Mesendoderm (in vitro differentiated cells): ENCODE measurements at regions not wholly inside any gene's neighbourhood (a gene's known extent, or its start where the extent isn't known, plus 50 kb on each side); places are given as distances from the start of the nearest gene placed in this dataset.

Source experiments
- DNase-seq: peaks from one replicate; pipeline ENCODE4 v3.0.0; 2013
- H2AK5ac ChIP-seq: 2 replicates; pipeline ENCODE4 v1.6.1; 2013; ENCODE audit warnings: low read length, inconsistent platforms
- H2BK120ac ChIP-seq: 2 replicates; pipeline ENCODE4 v1.6.1; 2013; ENCODE audit warnings: low read depth, mild to moderate bottlenecking, low read length, moderate library complexity, mixed read lengths
- H2BK15ac ChIP-seq: replicated peaks from 2 replicates; pipeline ENCODE4 v1.6.1; 2013; ENCODE audit warnings: low read depth, mild to moderate bottlenecking, moderate library complexity
- H2BK5ac ChIP-seq: 2 replicates; pipeline ENCODE4 v1.6.1; 2013; ENCODE audit warnings: low read length, inconsistent platforms
- H3K18ac ChIP-seq: 2 replicates; pipeline ENCODE4 v1.6.1; 2013; ENCODE audit warnings: mild to moderate bottlenecking, low read length, mixed read lengths
- H3K23ac ChIP-seq: one replicate; pipeline ENCODE4 v1.6.1; 2013; ENCODE audit warnings: low read length
- H3K27ac ChIP-seq: 2 replicates; pipeline ENCODE4 v1.5.1; 2013; ENCODE audit warnings: low read depth, mild to moderate bottlenecking, inconsistent platforms, low read length, moderate library complexity
- H3K27me3 ChIP-seq: 2 replicates; pipeline ENCODE4 v1.6.1; 2013; ENCODE audit warnings: low read length, control low read depth, mild to moderate bottlenecking, inconsistent platforms; ENCODE audit not compliant: insufficient read depth, poor library complexity
- H3K36me3 ChIP-seq: 2 replicates; pipeline ENCODE4 v1.6.1; 2013; ENCODE audit warnings: low read length, inconsistent platforms; ENCODE audit not compliant: control insufficient read depth, insufficient read depth
- H3K4ac ChIP-seq: one replicate; pipeline ENCODE4 v1.6.1; 2013; ENCODE audit warnings: low read depth, mild to moderate bottlenecking, low read length, moderate library complexity
- H3K4me1 ChIP-seq: 2 replicates; pipeline ENCODE4 v1.6.1; 2013; ENCODE audit warnings: low read depth, low read length, inconsistent platforms; ENCODE audit not compliant: control insufficient read depth
- H3K4me2 ChIP-seq: 2 replicates; pipeline ENCODE4 v1.6.1; 2013; ENCODE audit warnings: low read length
- H3K4me3 ChIP-seq: 2 replicates; pipeline ENCODE4 v1.5.1; 2013; ENCODE audit warnings: mild to moderate bottlenecking, low read length
- H3K56ac ChIP-seq: one replicate; pipeline ENCODE4 v1.6.1; 2013; ENCODE audit warnings: low read length
- H3K79me1 ChIP-seq: 2 replicates; pipeline ENCODE4 v1.6.1; 2013; ENCODE audit warnings: low read length, inconsistent platforms
- H3K79me2 ChIP-seq: 2 replicates; pipeline ENCODE4 v1.6.1; 2013; ENCODE audit warnings: mild to moderate bottlenecking, low read length; ENCODE audit not compliant: control insufficient read depth, insufficient read depth
- H3K9ac ChIP-seq: 2 replicates; pipeline ENCODE4 v1.6.1; 2013; ENCODE audit warnings: low read length, inconsistent platforms
- H4K5ac ChIP-seq: one replicate; pipeline ENCODE4 v1.6.1; 2013; ENCODE audit warnings: low read length
- H4K8ac ChIP-seq: one replicate; pipeline ENCODE4 v1.6.1; 2013; ENCODE audit warnings: low read depth, mild to moderate bottlenecking, control low read depth, low read length, moderate library complexity
- WGBS: extraction: QIAGEN DNeasy Blood & Tissue Kit; methylation state at CpG from one replicate; pipeline ENCODE4 v1.1.7; 2013; ENCODE audit warnings: low lambda C conversion rate, missing lambda C conversion rate; ENCODE audit not compliant: insufficient coverage; ENCODE audit errors: extremely low coverage; 5-methylcytosine and 5-hydroxymethylcytosine counted together

GRCh38 chr12:127419111-127419510 is 847.9 kb upstream of the TMEM132C start:
- no peaks in the 10 kb centered on the region for H3K4me1 ChIP-seq
- H4K8ac ChIP-seq, result no peak overlapping the region
- no peak overlapping the region for H2BK120ac ChIP-seq
- no peaks in the 10 kb centered on the region for H3K79me1 ChIP-seq
- no peak overlapping the region for H3K9ac ChIP-seq
- H3K56ac ChIP-seq, result no peak overlapping the region
- H2BK5ac ChIP-seq, result no peak overlapping the region
- H3K36me3 ChIP-seq, result no peaks in the 10 kb centered on the region
- no peak overlapping the region for H3K4me2 ChIP-seq
- H3K23ac ChIP-seq, result no peak overlapping the region
- H3K79me2 ChIP-seq, result no peaks in the 10 kb centered on the region
- no peak overlapping the region for H3K4ac ChIP-seq
- H3K27me3 ChIP-seq, result no peaks in the 10 kb centered on the region
- H3K18ac ChIP-seq, result no peak overlapping the region
- no peak for DNase-seq
- H3K27ac ChIP-seq, result no peak overlapping the region
- no peak overlapping the region for H2BK15ac ChIP-seq
- WGBS, result no CpG with 5 or more reads among the region's 2 CpGs
- H2AK5ac ChIP-seq, result no peak overlapping the region
- H3K4me3 ChIP-seq, result no peak overlapping the region
- H4K5ac ChIP-seq, result no peak overlapping the region

GRCh38 chr12:127421614-127422013 is 845.4 kb upstream of the TMEM132C start:
- no peak overlapping the region for H3K4me3 ChIP-seq
- H3K27ac ChIP-seq, result no peak overlapping the region
- H4K8ac ChIP-seq, result no peak overlapping the region
- no peak overlapping the region for H2BK15ac ChIP-seq
- no peak overlapping the region for H3K4me2 ChIP-seq
- no peaks in the 10 kb centered on the region for H3K79me1 ChIP-seq
- no peak overlapping the region for H3K23ac ChIP-seq
- no peak overlapping the region for H3K4ac ChIP-seq
- H3K56ac ChIP-seq, result no peak overlapping the region
- no peak overlapping the region for H3K18ac ChIP-seq
- no CpG with 5 or more reads among the region's 5 CpGs for WGBS
- H2BK5ac ChIP-seq, result no peak overlapping the region
- H2AK5ac ChIP-seq, result no peak overlapping the region
- H3K79me2 ChIP-seq, result no peaks in the 10 kb centered on the region
- H4K5ac ChIP-seq, result no peak overlapping the region
- H3K9ac ChIP-seq, result no peak overlapping the region
- H3K27me3 ChIP-seq, result no peaks in the 10 kb centered on the region
- H2BK120ac ChIP-seq, result no peak overlapping the region
- no peaks in the 10 kb centered on the region for H3K36me3 ChIP-seq
- no peaks in the 10 kb centered on the region for H3K4me1 ChIP-seq
- no peak for DNase-seq

- no peak overlapping the region for H3K56ac ChIP-seq
- DNase-seq, result no peak
- no peaks in the 10 kb centered on the region for H3K4me1 ChIP-seq
- H3K23ac ChIP-seq, result no peak overlapping the region
- no peak overlapping the region for H4K5ac ChIP-seq
- no peak overlapping the region for H2BK5ac ChIP-seq
- no peaks in the 10 kb centered on the region for H3K79me2 ChIP-seq
- H2BK120ac ChIP-seq, result no peak overlapping the region
- no peak overlapping the region for H3K4me3 ChIP-seq
- no peak overlapping the region for H3K9ac ChIP-seq
- H3K18ac ChIP-seq, result no peak overlapping the region
- H3K27ac ChIP-seq, result no peak overlapping the region
- no peak overlapping the region for H4K8ac ChIP-seq
- no peaks in the 10 kb centered on the region for H3K79me1 ChIP-seq
- no peaks in the 10 kb centered on the region for H3K27me3 ChIP-seq
- no peak overlapping the region for H2AK5ac ChIP-seq
- no peak overlapping the region for H2BK15ac ChIP-seq
- H3K4me2 ChIP-seq, result no peak overlapping the region
- H3K4ac ChIP-seq, result no peak overlapping the region
- WGBS, result no CpG with 5 or more reads among the region's 9 CpGs
- no peaks in the 10 kb centered on the region for H3K36me3 ChIP-seq
Measured at GRCh38 chr12:127422935-127423566, 843.9 kb upstream of the TMEM132C start.

- Histone ChIP-seq H3K23ac (no peak overlapping the region), H2BK15ac (no peak overlapping the region), H3K4me2 (no peak overlapping the region), H2BK120ac (no peak overlapping the region), H3K56ac (no peak overlapping the region), H3K4me1 (no peaks in the 10 kb centered on the region), H3K79me1 (no peaks in the 10 kb centered on the region), H3K4ac (no peak overlapping the region), H3K27me3 (no peaks in the 10 kb centered on the region), H3K36me3 (no peaks in the 10 kb centered on the region), H2AK5ac (no peak overlapping the region), H3K9ac (no peak overlapping the region), H3K4me3 (no peak overlapping the region), H3K79me2 (no peaks in the 10 kb centered on the region), H2BK5ac (no peak overlapping the region), H3K27ac (no peak overlapping the region), H4K5ac (no peak overlapping the region), H3K18ac (no peak overlapping the region), H4K8ac (no peak overlapping the region)
- DNase-seq, result no peak
- WGBS, result no CpG with 5 or more reads among the region's 4 CpGs
Measured at GRCh38 chr12:127425474-127425873, 841.5 kb upstream of the TMEM132C start.

- Histone ChIP-seq H3K4me1 (no peaks in the 10 kb centered on the region), H3K56ac (no peak overlapping the region), H2AK5ac (no peak overlapping the region), H3K27ac (no peak overlapping the region), H4K8ac (no peak overlapping the region), H2BK15ac (no peak overlapping the region), H3K36me3 (no peaks in the 10 kb centered on the region), H3K23ac (no peak overlapping the region), H3K4ac (no peak overlapping the region), H3K79me1 (no peaks in the 10 kb centered on the region), H3K27me3 (no peaks in the 10 kb centered on the region), H2BK5ac (no peak overlapping the region), H3K18ac (no peak overlapping the region), H3K4me2 (no peak overlapping the region), H3K79me2 (no peaks in the 10 kb centered on the region), H4K5ac (no peak overlapping the region), H3K4me3 (no peak overlapping the region), H3K9ac (no peak overlapping the region), H2BK120ac (no peak overlapping the region)
- no peak for DNase-seq
- no CpG with 5 or more reads among the region's 6 CpGs for WGBS
Measured at GRCh38 chr12:127428420-127428819, 838.5 kb upstream of the TMEM132C start.
